Activated CD8-positive, alpha-beta memory T cell treated with anti-CD3 and anti-CD28 coated beads for 36 hours (primary cell): ENCODE measurements at regions not wholly inside any gene's neighbourhood (a gene's known extent, or its start where the extent isn't known, plus 50 kb on each side); places are given as distances from the start of the nearest gene placed in this dataset.
"Not testable (repeated sequence)": the region's sequence is repeated elsewhere in the genome, so short reads cannot be mapped to it uniquely, and the experiment has no call there.

Experiments
- CTCF ChIA-PET: fragments of 350-600 bp; sonication (Branson Sonifier 250); formaldehyde crosslinking; loops from one replicate; lab custom pipeline; 2021; ENCODE audit warnings: antibody characterized with exemption; lab: Charles Lee
- POLR2A ChIA-PET: fragments of 350-600 bp; sonication (Branson Sonifier 250); formaldehyde crosslinking; loops from one replicate; lab custom pipeline; 2021; ENCODE audit warnings: antibody characterized with exemption; lab: Charles Lee

GRCh38 chr5:89320421-89321277, 437.7 kb upstream of the MEF2C start:
- CTCF ChIA-PET, result no interaction called here
- POLR2A ChIA-PET, result no interaction called here

DNA sequence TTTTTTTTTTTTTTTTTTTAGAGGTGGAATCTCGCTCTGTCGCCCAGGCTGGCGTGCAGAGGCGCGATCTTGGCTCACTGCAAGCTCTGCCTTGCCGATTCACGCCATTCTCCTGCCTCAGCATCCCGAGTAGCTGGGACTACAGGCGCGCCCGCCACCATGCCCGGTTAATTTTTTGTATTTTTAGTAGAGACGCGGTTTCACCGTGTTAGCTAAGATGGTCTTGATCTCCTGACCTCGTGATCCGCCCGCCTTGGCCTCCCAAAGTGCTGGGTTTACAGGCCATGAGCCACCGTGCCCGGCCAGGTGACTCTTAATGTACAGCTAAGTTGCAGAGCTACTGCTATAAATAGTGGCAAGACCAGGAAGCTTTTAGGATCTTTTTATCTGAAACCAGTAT, 434.9 kb upstream of the MEF2C start:
- POLR2A ChIA-PET, CTCF ChIA-PET: not testable (repeated sequence)

GRCh38 chr5:89315286-89316100, 432.5 kb upstream of the MEF2C start:
- CTCF ChIA-PET, result no interaction called here
- POLR2A ChIA-PET, result no interaction called here

- ChIA-PET CTCF (no interaction called here), POLR2A (no interaction called here)
Observed at GRCh38 chr5:89313804-89314588, 431.0 kb upstream of the MEF2C start.

GRCh38 chr5:89313044-89313443, 430.1 kb upstream of the MEF2C start:
- ChIA-PET POLR2A (no interaction called here), CTCF (no interaction called here)

DNA sequence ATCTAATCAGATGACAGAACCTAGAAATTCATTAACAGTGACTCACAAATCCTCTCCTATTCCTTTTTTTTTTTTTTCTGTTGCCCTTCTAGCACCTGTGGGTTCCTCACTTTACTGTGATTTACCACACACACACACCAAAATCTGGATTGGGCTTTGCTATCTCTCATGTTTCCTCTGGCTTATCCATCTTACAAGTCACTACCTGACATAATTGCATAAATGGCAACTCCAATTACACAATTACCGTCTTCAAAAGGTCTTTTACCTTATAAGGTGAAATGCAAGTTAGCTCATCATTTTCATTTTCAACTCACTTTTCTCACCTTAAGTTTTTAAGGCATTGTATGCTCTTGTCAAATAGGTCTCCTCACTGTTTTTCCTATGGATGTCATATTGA, 426.3 kb upstream of the MEF2C start:
- ChIA-PET POLR2A (no interaction called here), CTCF (no interaction called here)

- ChIA-PET POLR2A (no interaction called here), CTCF (no interaction called here)
Observed at GRCh38 chr5:89308606-89309040, 425.6 kb upstream of the MEF2C start.

DNA sequence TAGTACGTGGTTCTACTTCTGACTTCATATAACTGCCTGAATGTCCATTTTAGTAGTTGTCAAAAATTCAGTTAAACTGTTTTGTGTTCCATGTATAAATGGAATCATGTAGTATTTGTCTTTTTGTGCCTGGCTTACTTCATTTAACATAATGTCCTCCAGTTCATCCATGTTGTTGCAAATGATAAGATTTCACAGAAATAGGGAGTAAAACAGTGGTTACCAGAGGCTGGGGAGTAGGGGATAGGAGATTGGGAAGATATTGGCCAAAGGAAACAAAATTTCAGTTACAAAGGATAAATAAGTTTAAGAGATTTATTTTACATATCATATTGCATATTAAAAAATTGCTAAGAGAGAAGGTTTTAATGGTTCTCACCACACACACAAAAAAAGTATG, 425.0 kb upstream of the MEF2C start:
- ChIA-PET CTCF (no interaction called here), POLR2A (no interaction called here)

- CTCF ChIA-PET, POLR2A ChIA-PET: not testable (repeated sequence)
Observed at GRCh38 chr5:89307141-89307540, 424.2 kb upstream of the MEF2C start.

- CTCF ChIA-PET, result no interaction called here
- POLR2A ChIA-PET, result no interaction called here
Observed at GRCh38 chr5:89303033-89303480, 420.1 kb upstream of the MEF2C start.

DNA sequence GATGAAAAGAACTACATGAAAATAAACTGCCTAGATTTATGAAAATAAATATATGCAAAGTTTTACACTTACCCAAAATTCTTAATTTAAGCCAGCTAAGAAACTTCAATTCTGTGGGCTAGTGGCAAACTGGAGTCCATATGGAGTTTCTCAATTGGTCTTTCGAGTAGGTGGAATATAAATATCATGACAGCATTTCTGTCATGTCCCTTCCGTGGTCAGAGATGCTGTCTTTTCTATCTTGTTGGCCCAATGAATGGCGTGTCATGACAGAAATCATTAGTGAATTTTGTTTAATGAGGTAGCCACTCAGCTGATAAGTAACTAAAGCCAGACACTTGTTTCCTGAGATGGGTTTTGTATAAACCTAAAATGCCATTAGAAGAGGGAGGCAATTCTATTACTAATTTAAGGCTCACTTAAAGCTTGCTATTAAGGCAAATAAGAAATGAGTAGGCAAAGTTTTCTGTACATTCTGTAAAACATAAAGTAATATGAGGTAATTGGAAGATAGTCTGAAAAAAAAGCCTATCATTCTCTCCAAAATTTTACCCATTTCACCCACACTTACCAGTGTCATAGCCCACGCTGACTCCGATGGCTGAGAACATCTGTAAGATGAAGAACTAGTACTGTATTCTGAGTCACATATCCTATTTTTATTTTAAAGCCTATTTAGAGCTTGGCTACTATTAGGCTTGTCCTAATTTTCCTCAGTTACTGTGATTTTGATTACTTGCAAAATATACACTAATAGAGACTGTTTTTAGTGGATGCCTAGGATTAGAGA, 419.3 kb upstream of the MEF2C start:
- CTCF ChIA-PET, result no interaction called here
- POLR2A ChIA-PET, result no interaction called here

- ChIA-PET POLR2A (no interaction called here), CTCF (no interaction called here)
Observed at GRCh38 chr5:89301321-89302025, 418.5 kb upstream of the MEF2C start.

- CTCF ChIA-PET, result no interaction called here
- POLR2A ChIA-PET, result no interaction called here
Observed at GRCh38 chr5:89300426-89300970, 417.5 kb upstream of the MEF2C start.

DNA sequence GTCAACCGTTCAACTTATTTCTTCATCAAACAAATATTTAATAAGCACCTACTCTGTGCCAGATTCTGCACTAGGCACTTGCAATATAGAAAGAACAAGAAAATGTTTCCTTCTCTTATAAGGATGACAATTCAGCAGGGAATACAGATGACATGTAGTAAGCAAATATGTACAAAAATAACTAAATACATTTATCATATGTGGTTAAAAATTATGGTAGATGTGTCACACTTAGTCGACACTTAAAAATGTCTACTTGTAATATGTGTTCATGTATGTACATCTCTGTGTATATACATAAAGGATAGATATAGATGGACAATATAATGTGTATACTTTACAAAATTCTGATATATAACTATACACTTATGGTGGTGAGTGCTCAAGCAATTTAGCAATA, 417.0 kb upstream of the MEF2C start:
- CTCF ChIA-PET, result no interaction called here
- POLR2A ChIA-PET, result no interaction called here

DNA sequence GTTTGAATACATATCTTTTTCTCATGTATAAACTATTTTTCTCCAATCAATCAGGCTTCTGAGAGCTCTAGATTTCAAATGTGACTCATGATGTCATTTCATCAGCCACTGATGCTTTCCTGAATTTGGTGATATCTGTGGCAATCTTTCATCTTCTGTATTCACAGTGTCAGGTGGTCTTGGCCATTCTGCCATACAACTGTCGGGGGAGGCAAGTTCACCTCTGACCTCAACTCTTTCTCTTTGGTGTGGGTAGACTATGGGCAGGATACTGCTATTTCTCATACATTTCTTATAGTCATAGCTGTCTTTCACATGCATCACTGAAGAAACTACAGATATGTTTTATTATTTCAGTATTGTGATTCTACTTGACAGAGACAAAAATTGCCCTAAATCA, 414.1 kb upstream of the MEF2C start:
- ChIA-PET POLR2A (no interaction called here), CTCF (no interaction called here)

- CTCF ChIA-PET, result no interaction called here
- POLR2A ChIA-PET, result no interaction called here
Observed at GRCh38 chr5:89293810-89294209, 410.8 kb upstream of the MEF2C start.

DNA sequence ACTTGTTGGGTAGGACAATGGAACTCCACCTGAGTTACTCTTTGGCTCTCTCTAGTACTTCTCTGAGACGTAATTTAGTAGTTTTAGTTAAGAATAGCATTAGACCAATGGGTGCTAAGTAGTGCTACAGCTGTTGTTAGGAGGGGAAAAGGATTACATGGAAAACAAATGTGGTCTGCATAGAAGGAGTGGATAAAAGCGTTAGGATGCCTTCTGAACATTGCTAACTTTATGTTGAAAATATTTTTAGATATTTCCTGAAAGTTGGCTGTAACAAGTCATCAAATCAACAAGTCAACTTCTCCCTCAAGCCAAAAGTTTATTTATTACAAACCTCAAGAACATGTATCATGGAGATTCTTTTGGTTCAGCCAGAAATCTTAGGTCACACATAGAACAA, 409.5 kb upstream of the MEF2C start:
- ChIA-PET POLR2A (no interaction called here), CTCF (no interaction called here)

DNA sequence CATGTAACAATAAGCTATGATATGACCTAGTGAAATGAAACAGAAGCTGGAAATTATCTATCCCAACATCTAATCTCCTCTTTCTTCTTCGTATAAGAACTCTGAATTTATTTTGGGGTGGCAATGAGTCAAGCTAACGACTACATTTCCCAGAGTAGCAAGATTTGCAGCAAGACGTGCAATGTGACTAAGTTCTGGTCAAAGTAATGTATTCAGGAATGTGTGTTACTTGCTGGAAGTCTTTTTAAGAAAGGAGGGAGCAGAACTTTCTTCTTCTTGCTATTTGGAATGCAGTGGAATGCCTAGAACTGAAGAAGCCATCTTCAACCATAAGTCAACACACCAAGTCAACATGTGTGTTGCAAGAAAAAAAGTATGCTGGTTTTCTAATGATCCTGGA, 406.6 kb upstream of the MEF2C start:
- POLR2A ChIA-PET, result no interaction called here
- CTCF ChIA-PET, result no interaction called here
